Superior temporal gyrus (tissue), 1 donor: ENCODE measurements at regions not wholly inside any gene's neighbourhood (a gene's known extent, or its start where the extent isn't known, plus 50 kb on each side); places are given as distances from the start of the nearest gene placed in this dataset.

Experiments used
- DNase-seq: peaks from one replicate; pipeline ENCODE4 v3.0.0-alpha.2; 2016; ENCODE audit errors: extremely low spot score

GRCh38 chr10:128871671-128872231, 595.3 kb upstream of the MGMT start:
- DNase-seq = no peak

DNA sequence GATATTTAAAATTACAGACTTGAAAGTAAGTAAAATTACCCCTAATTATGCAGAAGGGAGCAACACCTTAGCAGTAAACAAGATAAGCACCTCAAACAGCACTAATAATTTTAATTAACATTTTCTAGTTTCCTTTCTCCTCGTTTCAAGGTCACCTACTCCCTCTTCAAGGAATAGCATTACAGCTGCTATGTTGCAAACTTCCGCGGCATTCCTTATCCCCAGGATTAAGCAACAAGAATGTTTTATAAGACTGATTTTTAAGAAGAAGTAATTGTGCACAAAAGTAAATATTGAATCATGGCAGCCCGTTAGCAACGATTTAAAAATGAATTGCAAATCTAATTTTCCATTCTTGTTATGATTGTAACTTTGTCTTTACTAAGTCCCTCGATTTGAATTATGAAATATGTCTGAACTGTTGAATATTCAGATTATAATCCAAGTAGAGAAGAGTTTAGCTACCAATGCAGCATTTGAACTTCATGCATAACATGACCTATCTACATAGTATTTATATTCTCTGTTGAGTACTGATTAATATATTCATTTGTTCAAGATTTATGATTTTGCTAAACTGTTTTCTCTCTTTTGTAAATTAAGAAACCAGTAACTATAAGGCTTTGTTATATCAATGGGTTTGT, 593.5 kb upstream of the MGMT start:
- no peak for DNase-seq

DNA sequence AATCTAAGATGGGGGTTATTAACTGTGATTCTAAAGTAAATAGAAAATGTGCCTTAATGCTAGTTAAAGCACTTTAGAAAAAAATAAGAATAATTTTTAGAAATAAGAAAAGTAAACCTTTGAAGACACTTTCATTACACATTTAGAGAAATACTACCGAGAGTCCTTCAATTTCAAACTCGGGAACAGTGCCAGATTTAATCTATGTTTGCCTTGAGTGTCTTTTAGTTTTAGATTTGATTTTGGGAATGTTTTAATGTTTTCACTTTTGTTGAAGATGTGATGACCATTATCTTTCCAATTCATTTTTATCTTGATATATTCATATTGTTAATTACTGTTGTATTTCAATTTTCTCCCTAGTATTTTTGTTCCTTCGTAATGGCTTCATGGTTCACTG, 592.7 kb upstream of the MGMT start:
- no peak for DNase-seq

DNA sequence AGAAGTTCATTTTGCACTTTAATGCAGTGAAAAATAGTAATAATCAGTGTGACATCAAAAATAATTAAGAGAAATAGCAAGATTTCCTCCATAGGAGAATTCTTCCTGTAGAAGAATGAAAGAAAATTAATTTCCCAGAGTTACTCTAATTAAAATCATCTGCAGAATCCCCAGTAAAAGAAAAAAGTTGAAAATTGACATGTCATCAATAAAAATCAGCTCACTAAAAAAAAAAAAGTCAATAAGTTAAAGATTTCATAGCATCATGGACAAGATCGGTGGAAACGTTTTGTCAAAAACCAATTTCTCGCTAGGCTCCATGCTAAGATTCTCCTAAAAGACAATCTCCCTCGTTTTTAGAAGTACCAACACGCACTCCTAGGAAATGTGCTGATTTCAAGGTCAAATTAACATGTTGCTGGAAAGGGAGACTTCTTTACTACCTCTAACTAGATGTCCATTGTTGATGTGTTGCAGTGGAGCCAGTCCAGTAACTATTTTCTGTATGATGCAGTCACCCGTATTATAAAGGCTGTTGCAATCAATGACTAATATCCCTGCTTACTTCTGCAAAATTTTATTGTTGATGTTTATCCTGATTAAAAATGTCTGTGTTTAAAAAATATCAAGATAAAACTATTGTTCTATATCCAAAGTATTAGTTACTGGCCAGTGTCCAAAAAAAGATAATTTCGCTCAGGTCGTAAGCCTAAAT, 591.9 kb upstream of the MGMT start:
- DNase-seq = no peak

- DNase-seq = no peak
Measured at GRCh38 chr10:128875956-128876736, 590.9 kb upstream of the MGMT start.

GRCh38 chr10:128877141-128877540, 589.9 kb upstream of the MGMT start:
- DNase-seq = no peak

- DNase-seq = no peak
Measured at GRCh38 chr10:128877936-128878335, 589.1 kb upstream of the MGMT start.

- peak; percentile 46 for DNase-seq
Measured at GRCh38 chr10:128879030-128879429, 588.0 kb upstream of the MGMT start.

GRCh38 chr10:128879441-128880140, 587.5 kb upstream of the MGMT start:
- DNase-seq = no peak

DNA sequence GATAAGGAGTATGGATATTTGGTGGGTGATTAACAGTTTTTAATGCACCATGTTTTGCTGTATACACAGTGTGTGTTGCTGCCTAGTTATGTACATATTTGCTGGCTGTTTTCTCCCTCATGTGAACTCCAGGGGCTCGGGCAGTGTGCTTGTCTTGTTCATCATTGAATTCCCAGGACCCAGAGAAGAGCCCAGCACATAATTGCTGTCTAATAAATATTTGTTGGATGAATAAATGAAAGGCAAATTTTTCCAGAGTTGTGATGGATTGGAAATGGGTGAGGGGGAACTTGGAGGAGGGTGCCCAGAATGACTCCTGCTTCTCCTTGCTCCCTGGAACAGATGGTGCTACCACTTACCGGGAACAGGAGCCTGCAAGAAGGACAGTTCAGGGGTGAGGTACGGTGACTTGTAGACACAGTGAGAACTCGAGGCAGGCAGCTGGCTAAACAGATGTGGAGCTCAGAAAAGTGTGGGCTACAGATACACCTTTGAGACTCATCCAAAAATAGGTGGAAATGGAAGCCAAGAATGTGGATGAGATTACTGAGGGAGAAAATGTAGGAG, 586.8 kb upstream of the MGMT start:
- DNase-seq = no peak

GRCh38 chr10:128881086-128881485, 586.0 kb upstream of the MGMT start:
- no peak for DNase-seq

- DNase-seq = no peak
Measured at GRCh38 chr10:128883231-128884032, 583.6 kb upstream of the MGMT start.

DNA sequence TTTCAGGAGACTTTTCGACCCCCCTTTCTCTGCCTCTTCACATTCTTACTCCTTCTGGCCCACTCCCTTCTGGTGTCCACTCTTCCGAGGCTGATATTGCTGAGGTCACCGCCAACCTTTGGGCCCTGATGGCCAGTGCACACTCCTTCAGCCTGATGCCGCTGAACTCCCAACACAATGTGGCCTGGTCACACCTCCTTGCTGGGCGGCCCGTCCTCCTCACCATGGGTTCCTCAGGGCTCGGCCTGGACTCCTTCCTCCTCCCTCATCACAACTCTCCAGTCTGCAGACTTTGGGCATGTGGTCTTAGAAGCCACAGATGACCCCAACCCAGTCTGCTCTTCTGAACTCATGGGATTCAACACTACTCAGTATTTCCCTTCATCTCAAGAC, 583.0 kb upstream of the MGMT start:
- DNase-seq = no peak

- no peak for DNase-seq
Measured at GRCh38 chr10:128884496-128885072, 582.5 kb upstream of the MGMT start.

- DNase-seq = no peak
Measured at GRCh38 chr10:128885573-128886555, 581.2 kb upstream of the MGMT start.

DNA sequence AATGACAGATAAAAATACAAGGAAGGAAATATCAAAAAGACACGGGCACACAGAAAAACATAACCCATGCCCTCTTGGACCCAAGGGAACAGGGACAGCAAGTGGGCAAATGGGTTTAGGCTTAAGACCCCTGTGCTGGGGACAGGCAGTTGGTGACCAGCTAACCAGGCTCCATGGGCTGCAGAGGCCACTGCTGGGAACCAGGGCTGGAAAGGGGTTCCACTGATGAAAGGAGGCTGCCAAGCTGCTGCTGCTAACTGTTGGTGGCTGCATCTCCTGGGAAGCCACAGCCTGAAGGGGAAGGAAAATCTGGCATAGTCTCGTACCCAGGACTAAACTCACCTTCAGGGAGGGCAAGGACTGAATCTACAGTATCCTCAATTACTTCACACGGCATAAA, 579.2 kb upstream of the MGMT start:
- no peak for DNase-seq

GRCh38 chr10:128892005-128892404, 575.0 kb upstream of the MGMT start:
- no peak for DNase-seq

DNA sequence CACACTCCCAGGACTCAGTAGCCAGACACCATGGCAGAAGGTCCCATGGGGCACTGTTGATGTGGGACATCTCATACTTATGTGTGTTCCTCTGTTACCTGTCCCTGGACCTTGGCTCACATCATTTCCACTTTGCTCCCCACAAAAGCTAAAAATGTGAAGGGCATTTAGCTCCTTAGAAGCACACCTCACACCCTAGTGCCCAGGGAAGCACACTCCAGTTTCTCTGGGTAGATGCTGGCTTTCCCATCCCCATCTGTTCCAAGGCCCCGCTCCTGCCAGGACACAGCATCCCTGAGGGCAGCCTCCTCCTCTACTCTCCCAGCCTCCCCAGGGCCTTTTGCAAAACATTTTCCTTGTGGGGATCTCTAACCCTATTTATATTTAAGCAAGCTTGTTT, 572.4 kb upstream of the MGMT start:
- no peak for DNase-seq

- DNase-seq = no peak
Measured at GRCh38 chr10:128895473-128895872, 571.6 kb upstream of the MGMT start.
